Epidermal melanocyte (primary cell): ENCODE measurements at regions not wholly inside any gene's neighbourhood (a gene's known extent, or its start where the extent isn't known, plus 50 kb on each side); places are given as distances from the start of the nearest gene placed in this dataset.

Experiments used
- DNase-seq: peaks from one replicate; pipeline ENCODE4 v3.0.0; 2011; ENCODE audit warnings: low spot score; ENCODE audit not compliant: insufficient read length

- no peak for DNase-seq
These were observed 897.3 kb downstream of the METTL15 start for GRCh38 chr11:29005401-29005980.

- DNase-seq, result no peak
These were observed 894.6 kb downstream of the METTL15 start for GRCh38 chr11:29002816-29003215.

GRCh38 chr11:28999620-29000019, 891.4 kb downstream of the METTL15 start:
- DNase-seq, result no peak

GRCh38 chr11:28992996-28993395, 884.8 kb downstream of the METTL15 start:
- no peak for DNase-seq

- DNase-seq, result no peak
These were observed 876.0 kb downstream of the METTL15 start for GRCh38 chr11:28984231-28984630.

GRCh38 chr11:28983780-28984179, 875.6 kb downstream of the METTL15 start:
- DNase-seq, result no peak

- no peak for DNase-seq
These were observed 873.2 kb downstream of the METTL15 start for GRCh38 chr11:28981381-28981780.

- no peak for DNase-seq
These were observed 868.6 kb downstream of the METTL15 start for GRCh38 chr11:28976801-28977145.

GRCh38 chr11:28976012-28976800, 868.0 kb downstream of the METTL15 start:
- no peak for DNase-seq

GRCh38 chr11:28969832-28970231, 861.6 kb downstream of the METTL15 start:
- no peak for DNase-seq

- no peak for DNase-seq
These were observed 858.8 kb downstream of the METTL15 start for GRCh38 chr11:28966951-28967350.

- no peak for DNase-seq
These were observed 857.6 kb downstream of the METTL15 start for GRCh38 chr11:28965819-28966218.

- no peak for DNase-seq
These were observed 856.6 kb downstream of the METTL15 start for GRCh38 chr11:28964811-28965210.

GRCh38 chr11:28963187-28963586, 855.0 kb downstream of the METTL15 start:
- DNase-seq, result no peak

- DNase-seq, result no peak
These were observed 854.3 kb downstream of the METTL15 start for GRCh38 chr11:28962502-28962901.

GRCh38 chr11:28961726-28962125, 853.5 kb downstream of the METTL15 start:
- DNase-seq, result no peak

- no peak for DNase-seq
These were observed 848.3 kb downstream of the METTL15 start for GRCh38 chr11:28956446-28956845.

GRCh38 chr11:28951191-28951590, 843.0 kb downstream of the METTL15 start:
- no peak for DNase-seq

- no peak for DNase-seq
These were observed 831.2 kb downstream of the METTL15 start for GRCh38 chr11:28939381-28939780.

GRCh38 chr11:28938091-28938490, 829.9 kb downstream of the METTL15 start:
- DNase-seq, result no peak

GRCh38 chr11:28932940-28933339, 824.8 kb downstream of the METTL15 start:
- no peak for DNase-seq

- DNase-seq, result no peak
These were observed 815.8 kb downstream of the METTL15 start for GRCh38 chr11:28924004-28924403.

GRCh38 chr11:28922386-28922981, 814.3 kb downstream of the METTL15 start:
- DNase-seq, result no peak
